K562 (cell line): ENCODE measurements at regions not wholly inside any gene's neighbourhood (a gene's known extent, or its start where the extent isn't known, plus 50 kb on each side); places are given as distances from the start of the nearest gene placed in this dataset.

Source experiments
- BRF1 ChIP-seq: IDR thresholded peaks from 3 replicates; pipeline ENCODE4 v1.6.1; 2011; ENCODE audit warnings: borderline replicate concordance, mild to moderate bottlenecking; ENCODE audit not compliant: insufficient read length; ENCODE audit errors: extremely low read depth
- EZH2 ChIP-seq: IDR thresholded peaks from 2 replicates; pipeline ENCODE4 v1.6.1; 2012; ENCODE audit warnings: low read depth, mild to moderate bottlenecking, inconsistent platforms, low read length, borderline replicate concordance
- HOMEZ ChIP-seq: fragments of 250-450 bp; sonication (Bioruptor Pico); IDR thresholded peaks from 2 replicates; pipeline ENCODE4 v1.4.0; 2020; ENCODE audit warnings: mild to moderate bottlenecking, moderate library complexity
- JUND ChIP-seq, 2 experiments: IDR thresholded peaks; 2 replicates in 1 of 2; 3 replicates in 1 of 2; pipeline ENCODE4 v1.6.1; 2011; ENCODE audit warnings: borderline replicate concordance in 2 of 2, low read depth in 2 of 2, low read length in 2 of 2, improper control_type of control experiment in 1 of 2, missing biosample characterization in 1 of 2, missing genetic modification characterization in 1 of 2, missing genetic modification reagents in 1 of 2
- SIRT6 ChIP-seq: IDR thresholded peaks from one replicate; pipeline ENCODE4 v1.6.1; 2012; ENCODE audit warnings: low read depth, mild to moderate bottlenecking, control low read depth, inconsistent platforms, low read length, moderate library complexity
- TF ChIP-seq, protein P1 (sequence below), 3 experiments: IDR thresholded peaks in 2 of 3; conservative IDR thresholded peaks in 1 of 3; 2 replicates each; pipeline ENCODE4 v1.5.1; 2011 to 2012; ENCODE audit warnings: low read length in 3 of 3, mild to moderate bottlenecking in 3 of 3, control low read depth in 2 of 3, improper control_type of control experiment in 1 of 3, inconsistent platforms in 1 of 3, low read depth in 1 of 3, mixed read lengths in 1 of 3, moderate library complexity in 1 of 3; ENCODE audit not compliant: insufficient read depth in 2 of 3

DNA sequence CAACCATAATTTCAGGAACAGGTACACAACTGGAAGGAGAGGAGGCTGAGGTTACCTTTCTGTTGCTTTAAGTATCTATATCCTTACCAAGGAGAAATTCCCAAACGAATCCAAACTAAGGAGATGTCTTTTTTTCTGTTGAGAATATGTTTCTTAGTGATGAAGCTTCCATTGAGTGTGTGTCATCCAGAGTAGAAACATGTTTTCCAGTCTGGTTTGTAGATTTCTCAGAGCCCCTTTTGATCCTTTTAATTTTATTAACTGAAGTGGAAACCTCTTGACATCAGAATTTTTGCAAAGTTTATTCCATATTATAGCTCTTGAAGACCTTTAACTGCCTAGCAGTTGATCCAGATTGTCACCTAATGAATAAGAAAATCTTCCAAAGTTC is 207.1 kb upstream of the FERD3L start:
- no peak for TF ChIP-seq JUND (IDR thresholded peaks at IDR 0.05; ENCODE audit: borderline replicate concordance, low read depth, low read length)
- TF ChIP-seq JUND (tag; IDR thresholded peaks at IDR 0.05; ENCODE audit: borderline replicate concordance, low read depth, low read length): no peak
- TF ChIP-seq HOMEZ (CRISPR knock-in tag): no peak
- TF ChIP-seq BRF1: no peak
- TF ChIP-seq EZH2: no peak
- TF ChIP-seq, protein P1, sequence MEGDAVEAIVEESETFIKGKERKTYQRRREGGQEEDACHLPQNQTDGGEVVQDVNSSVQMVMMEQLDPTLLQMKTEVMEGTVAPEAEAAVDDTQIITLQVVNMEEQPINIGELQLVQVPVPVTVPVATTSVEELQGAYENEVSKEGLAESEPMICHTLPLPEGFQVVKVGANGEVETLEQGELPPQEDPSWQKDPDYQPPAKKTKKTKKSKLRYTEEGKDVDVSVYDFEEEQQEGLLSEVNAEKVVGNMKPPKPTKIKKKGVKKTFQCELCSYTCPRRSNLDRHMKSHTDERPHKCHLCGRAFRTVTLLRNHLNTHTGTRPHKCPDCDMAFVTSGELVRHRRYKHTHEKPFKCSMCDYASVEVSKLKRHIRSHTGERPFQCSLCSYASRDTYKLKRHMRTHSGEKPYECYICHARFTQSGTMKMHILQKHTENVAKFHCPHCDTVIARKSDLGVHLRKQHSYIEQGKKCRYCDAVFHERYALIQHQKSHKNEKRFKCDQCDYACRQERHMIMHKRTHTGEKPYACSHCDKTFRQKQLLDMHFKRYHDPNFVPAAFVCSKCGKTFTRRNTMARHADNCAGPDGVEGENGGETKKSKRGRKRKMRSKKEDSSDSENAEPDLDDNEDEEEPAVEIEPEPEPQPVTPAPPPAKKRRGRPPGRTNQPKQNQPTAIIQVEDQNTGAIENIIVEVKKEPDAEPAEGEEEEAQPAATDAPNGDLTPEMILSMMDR (IDR thresholded peaks at IDR 0.05 in 2 of 3, conservative IDR thresholded peaks at IDR 0.05 in 1 of 3; ENCODE audit: insufficient read depth in 2 of 3, low read depth in 1 of 3, low read length in 3 of 3): no peak
- no peak for TF ChIP-seq SIRT6
